ENCODE measurements at regions not wholly inside any gene's neighbourhood (a gene's known extent, or its start where the extent isn't known, plus 50 kb on each side); places are given as distances from the start of the nearest gene placed in this dataset.

DNA sequence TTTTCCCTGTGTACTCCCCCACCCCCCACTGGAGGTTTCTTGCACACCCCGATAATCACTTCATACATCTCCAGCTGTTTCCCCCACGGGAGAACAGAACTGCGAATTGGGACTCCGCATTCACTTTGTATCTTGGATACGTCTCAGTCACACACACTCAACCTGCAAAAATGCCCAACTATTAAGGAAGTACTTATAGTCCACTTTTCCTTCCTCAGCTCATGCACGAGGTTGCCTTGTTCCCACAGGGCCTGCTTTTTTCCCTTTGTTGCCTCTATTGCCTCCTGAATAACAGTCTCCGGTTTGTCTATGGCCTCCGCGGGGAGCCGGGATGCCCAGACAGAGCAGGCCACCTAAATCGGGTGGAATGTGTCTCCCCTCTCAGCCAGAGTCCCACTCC lies 282.3 kb downstream of the PYDC2 start:
- Histone ChIP-seq H3K27me3 (replicated peaks; ENCODE audit: control insufficient read depth, insufficient read depth, low read length) (no peaks in the 10 kb centered on the region), H3K4me1 (peaks cover 65% of the 10 kb centered on the region), H3K9me3 (peaks cover 15% of the 10 kb centered on the region), H3K36me3 (ENCODE audit: control insufficient read depth, insufficient read depth, low read length) (no peaks in the 10 kb centered on the region), H3K4me3 (ENCODE audit: low read depth, low read length) (no peak overlapping the region)
- POLR2A ChIA-PET, result no interaction called here
- TF ChIP-seq, protein P1, sequence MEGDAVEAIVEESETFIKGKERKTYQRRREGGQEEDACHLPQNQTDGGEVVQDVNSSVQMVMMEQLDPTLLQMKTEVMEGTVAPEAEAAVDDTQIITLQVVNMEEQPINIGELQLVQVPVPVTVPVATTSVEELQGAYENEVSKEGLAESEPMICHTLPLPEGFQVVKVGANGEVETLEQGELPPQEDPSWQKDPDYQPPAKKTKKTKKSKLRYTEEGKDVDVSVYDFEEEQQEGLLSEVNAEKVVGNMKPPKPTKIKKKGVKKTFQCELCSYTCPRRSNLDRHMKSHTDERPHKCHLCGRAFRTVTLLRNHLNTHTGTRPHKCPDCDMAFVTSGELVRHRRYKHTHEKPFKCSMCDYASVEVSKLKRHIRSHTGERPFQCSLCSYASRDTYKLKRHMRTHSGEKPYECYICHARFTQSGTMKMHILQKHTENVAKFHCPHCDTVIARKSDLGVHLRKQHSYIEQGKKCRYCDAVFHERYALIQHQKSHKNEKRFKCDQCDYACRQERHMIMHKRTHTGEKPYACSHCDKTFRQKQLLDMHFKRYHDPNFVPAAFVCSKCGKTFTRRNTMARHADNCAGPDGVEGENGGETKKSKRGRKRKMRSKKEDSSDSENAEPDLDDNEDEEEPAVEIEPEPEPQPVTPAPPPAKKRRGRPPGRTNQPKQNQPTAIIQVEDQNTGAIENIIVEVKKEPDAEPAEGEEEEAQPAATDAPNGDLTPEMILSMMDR (IDR thresholded peaks at IDR 0.05; ENCODE audit: insufficient read depth in 1 of 2, low read depth in 1 of 2, low read length in 1 of 2, severe bottlenecking in 1 of 2, unreplicated experiment in 1 of 2), result no peak
- intact Hi-C loops (cut with micrococcal nuclease; ENCODE audit: unreplicated experiment), result loop anchor here (2.0 to 10.0 kb wide), 3 partner anchors 20 to 342 kb away; no protein-coding TSS in a partner anchor
- Mint-ChIP-seq H3K27ac (ENCODE audit: unreplicated experiment) (peak overlapping the region; percentile 94), H3K36me3 (ENCODE audit: insufficient read depth, unreplicated experiment) (peaks cover 9% of the 10 kb centered on the region), H3K4me1 (ENCODE audit: low read depth, unreplicated experiment) (peaks cover 29% of the 10 kb centered on the region), H3K9me3 (ENCODE audit: unreplicated experiment) (no peaks in the 10 kb centered on the region), H3K4me3 (ENCODE audit: unreplicated experiment) (no peak overlapping the region), H3K27me3 (ENCODE audit: insufficient read depth, unreplicated experiment) (no peaks in the 10 kb centered on the region)
- CTCF ChIA-PET, result no interaction called here
- no peak for DNase-seq
- BruUV-seq (replicated peaks), result no TSS peak

DNA sequence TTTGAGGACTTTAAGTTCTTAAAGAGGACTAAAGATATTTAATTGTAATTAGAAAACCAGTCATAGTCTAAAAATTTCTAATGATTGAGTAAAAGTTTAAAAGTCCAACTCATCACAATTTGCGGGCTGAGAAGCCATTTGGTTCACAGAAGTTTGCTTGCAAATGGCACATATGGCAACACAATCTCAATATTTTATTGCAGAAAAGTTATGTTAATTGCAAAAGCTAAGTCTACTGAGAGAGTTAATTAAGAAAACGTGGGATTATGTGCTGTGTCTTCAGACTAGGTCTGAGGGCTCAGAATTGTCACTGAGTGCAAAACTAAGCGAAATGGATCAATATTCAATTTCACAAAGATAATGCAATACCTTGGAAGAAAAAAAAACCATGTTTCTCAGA lies 289.7 kb downstream of the PYDC2 start:
- Histone ChIP-seq H3K4me3 (ENCODE audit: low read depth, low read length) (no peak overlapping the region), H3K27me3 (replicated peaks; ENCODE audit: control insufficient read depth, insufficient read depth, low read length) (no peaks in the 10 kb centered on the region), H3K4me1 (peaks cover 6% of the 10 kb centered on the region), H3K36me3 (ENCODE audit: control insufficient read depth, insufficient read depth, low read length) (no peaks in the 10 kb centered on the region), H3K9me3 (no peaks in the 10 kb centered on the region; the same call in 1 of the 2 replicates)
- no peak overlapping the region for H3K4me3 Mint-ChIP-seq (ENCODE audit: unreplicated experiment)
- no peaks in the 10 kb centered on the region for H3K27me3 Mint-ChIP-seq (ENCODE audit: insufficient read depth, unreplicated experiment)
- BruUV-seq (replicated peaks), result no TSS peak
- intact Hi-C loops (cut with micrococcal nuclease; ENCODE audit: unreplicated experiment), result no loop called here
- no peak overlapping the region for H3K27ac Mint-ChIP-seq (ENCODE audit: unreplicated experiment)
- H3K36me3 Mint-ChIP-seq (ENCODE audit: insufficient read depth, unreplicated experiment), result no peaks in the 10 kb centered on the region
- H3K9me3 Mint-ChIP-seq (ENCODE audit: unreplicated experiment), result peaks cover 10% of the 10 kb centered on the region
- peaks cover under 1% of the 10 kb centered on the region for H3K4me1 Mint-ChIP-seq (ENCODE audit: low read depth, unreplicated experiment)
- ChIA-PET CTCF (no interaction called here), POLR2A (no interaction called here)
- DNase-seq, result no peak
- TF ChIP-seq, protein P1 (IDR thresholded peaks at IDR 0.05; ENCODE audit: insufficient read depth in 1 of 2, low read depth in 1 of 2, low read length in 1 of 2, severe bottlenecking in 1 of 2, unreplicated experiment in 1 of 2), result no peak

DNA sequence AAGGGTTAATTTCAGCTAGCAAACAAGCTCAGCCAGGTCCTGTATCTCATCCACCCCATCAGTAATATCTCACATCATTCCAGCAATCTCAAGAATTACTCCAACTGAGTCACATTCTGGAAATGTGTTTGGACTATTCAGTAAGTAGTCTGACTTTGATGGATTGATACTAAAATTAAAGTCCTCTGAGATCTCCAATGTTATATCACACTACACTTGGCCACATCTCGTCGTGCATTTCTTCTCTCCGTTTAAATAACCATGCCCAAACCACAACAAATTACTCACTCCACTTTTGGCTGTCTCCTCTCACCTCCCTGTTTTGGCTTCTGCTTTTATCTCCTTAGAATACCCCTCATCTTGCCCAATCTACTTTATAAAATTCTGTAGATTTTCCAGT lies 292.2 kb downstream of the PYDC2 start:
- Histone ChIP-seq H3K9me3 (no peaks in the 10 kb centered on the region; the same call in 1 of the 2 replicates), H3K4me1 (no peaks in the 10 kb centered on the region), H3K36me3 (ENCODE audit: control insufficient read depth, insufficient read depth, low read length) (no peaks in the 10 kb centered on the region), H3K4me3 (ENCODE audit: low read depth, low read length) (no peak overlapping the region), H3K27me3 (replicated peaks; ENCODE audit: control insufficient read depth, insufficient read depth, low read length) (no peaks in the 10 kb centered on the region)
- H3K27ac Mint-ChIP-seq (ENCODE audit: unreplicated experiment), result no peak overlapping the region
- BruUV-seq (replicated peaks), result no TSS peak
- intact Hi-C loops (cut with micrococcal nuclease; ENCODE audit: unreplicated experiment), result no loop called here
- TF ChIP-seq, protein P1 (IDR thresholded peaks at IDR 0.05; ENCODE audit: insufficient read depth in 1 of 2, low read depth in 1 of 2, low read length in 1 of 2, severe bottlenecking in 1 of 2, unreplicated experiment in 1 of 2), result no peak
- no peak overlapping the region for H3K4me3 Mint-ChIP-seq (ENCODE audit: unreplicated experiment)
- H3K27me3 Mint-ChIP-seq (ENCODE audit: insufficient read depth, unreplicated experiment), result no peaks in the 10 kb centered on the region
- no peaks in the 10 kb centered on the region for H3K36me3 Mint-ChIP-seq (ENCODE audit: insufficient read depth, unreplicated experiment)
- POLR2A ChIA-PET, result no interaction called here
- peaks cover 21% of the 10 kb centered on the region for H3K9me3 Mint-ChIP-seq (ENCODE audit: unreplicated experiment)
- no peaks in the 10 kb centered on the region for H3K4me1 Mint-ChIP-seq (ENCODE audit: low read depth, unreplicated experiment)
- CTCF ChIA-PET, result no interaction called here
- DNase-seq, result no peak
